Colonic mucosa (tissue), 4 donors: ENCODE measurements at regions not wholly inside any gene's neighbourhood (a gene's known extent, or its start where the extent isn't known, plus 50 kb on each side); places are given as distances from the start of the nearest gene placed in this dataset.

Source experiments
- DNase-seq: peaks from one replicate; pipeline ENCODE4 v3.0.0-alpha.2; 2020
- H3K27ac ChIP-seq: fragments of 200-600 bp; one replicate; pipeline ENCODE4 v1.8.0; 2021
- H3K27me3 ChIP-seq: fragments of 200-600 bp; one replicate; pipeline ENCODE4 v1.8.0; 2021
- H3K36me3 ChIP-seq: fragments of 200-600 bp; one replicate; pipeline ENCODE4 v1.8.0; 2021
- H3K4me1 ChIP-seq: fragments of 200-600 bp; one replicate; pipeline ENCODE4 v1.8.0; 2021; ENCODE audit warnings: mild to moderate bottlenecking
- H3K4me3 ChIP-seq: fragments of 200-600 bp; one replicate; pipeline ENCODE4 v1.8.0; 2021
- H3K9ac ChIP-seq, 2 donors: one replicate each; pipeline ENCODE4 v1.7.0; 2013; ENCODE audit warnings: control low read depth in 2 of 2, low read depth in 2 of 2, low read length in 2 of 2
- H3K9me3 ChIP-seq: fragments of 200-600 bp; one replicate; pipeline ENCODE4 v1.8.0; 2021
- CTCF ChIP-seq: fragments of 200-600 bp; IDR thresholded peaks from one replicate; pipeline ENCODE4 v1.8.0; 2022; ENCODE audit warnings: antibody characterized with exemption, mild to moderate bottlenecking
- intact Hi-C: fragments of 100-400 bp; cut with DNase I; formaldehyde crosslinking; loops from one replicate; pipeline ENCODE4 v1.14.1; 2022
- donor health status: healthy.
- donor health status: DM: no; HTN: no; CAD: no.
- donor health status: DM: no; HTN: no; CAD: no.

GRCh38 chr3:124267406-124267805 is 275.5 kb upstream of the ROPN1 start:
- DNase-seq, result no peak
- H3K27me3 ChIP-seq, result no peaks in the 10 kb centered on the region
- H3K27ac ChIP-seq, result no peak overlapping the region
- intact Hi-C loops, result no loop called here
- no peaks in the 10 kb centered on the region for H3K9me3 ChIP-seq
- no peak overlapping the region for H3K9ac ChIP-seq
- no peaks in the 10 kb centered on the region for H3K4me1 ChIP-seq
- H3K4me3 ChIP-seq, result no peak overlapping the region
- no peak for TF ChIP-seq CTCF
- no peaks in the 10 kb centered on the region for H3K36me3 ChIP-seq

- H3K4me1 ChIP-seq, result no peaks in the 10 kb centered on the region
- intact Hi-C loops, result no loop called here
- DNase-seq, result no peak
- H3K27me3 ChIP-seq, result no peaks in the 10 kb centered on the region
- no peak overlapping the region for H3K9ac ChIP-seq
- H3K9me3 ChIP-seq, result no peaks in the 10 kb centered on the region
- H3K36me3 ChIP-seq, result no peaks in the 10 kb centered on the region
- H3K27ac ChIP-seq, result no peak overlapping the region
- TF ChIP-seq CTCF, result no peak
- H3K4me3 ChIP-seq, result no peak overlapping the region
These were observed 276.4 kb upstream of the ROPN1 start for GRCh38 chr3:124268355-124268754.

GRCh38 chr3:124269619-124270018 is 277.7 kb upstream of the ROPN1 start:
- no peaks in the 10 kb centered on the region for H3K4me1 ChIP-seq
- no peak overlapping the region for H3K27ac ChIP-seq
- H3K4me3 ChIP-seq, result no peak overlapping the region
- H3K9me3 ChIP-seq, result no peaks in the 10 kb centered on the region
- TF ChIP-seq CTCF, result no peak
- no peak for DNase-seq
- no peaks in the 10 kb centered on the region for H3K27me3 ChIP-seq
- no peak overlapping the region for H3K9ac ChIP-seq
- H3K36me3 ChIP-seq, result no peaks in the 10 kb centered on the region
- intact Hi-C loops, result no loop called here

- intact Hi-C loops, result no loop called here
- H3K27me3 ChIP-seq, result no peaks in the 10 kb centered on the region
- H3K9me3 ChIP-seq, result no peaks in the 10 kb centered on the region
- no peak overlapping the region for H3K27ac ChIP-seq
- no peaks in the 10 kb centered on the region for H3K36me3 ChIP-seq
- no peak overlapping the region for H3K9ac ChIP-seq
- no peak overlapping the region for H3K4me3 ChIP-seq
- peaks cover 18% of the 10 kb centered on the region for H3K4me1 ChIP-seq
- DNase-seq, result no peak
- TF ChIP-seq CTCF, result no peak
These were observed 280.8 kb upstream of the ROPN1 start for GRCh38 chr3:124272605-124273151.

GRCh38 chr3:124273651-124274050 is 281.7 kb upstream of the ROPN1 start:
- Histone ChIP-seq H3K27me3 (no peaks in the 10 kb centered on the region), H3K4me1 (peaks cover 18% of the 10 kb centered on the region), H3K4me3 (no peak overlapping the region), H3K9me3 (no peaks in the 10 kb centered on the region), H3K27ac (no peak overlapping the region), H3K9ac (no peak overlapping the region), H3K36me3 (no peaks in the 10 kb centered on the region)
- no peak for DNase-seq
- intact Hi-C loops, result no loop called here
- no peak for TF ChIP-seq CTCF
